ENCODE measurements at regions not wholly inside any gene's neighbourhood (a gene's known extent, or its start where the extent isn't known, plus 50 kb on each side); places are given as distances from the start of the nearest gene placed in this dataset.

DNA sequence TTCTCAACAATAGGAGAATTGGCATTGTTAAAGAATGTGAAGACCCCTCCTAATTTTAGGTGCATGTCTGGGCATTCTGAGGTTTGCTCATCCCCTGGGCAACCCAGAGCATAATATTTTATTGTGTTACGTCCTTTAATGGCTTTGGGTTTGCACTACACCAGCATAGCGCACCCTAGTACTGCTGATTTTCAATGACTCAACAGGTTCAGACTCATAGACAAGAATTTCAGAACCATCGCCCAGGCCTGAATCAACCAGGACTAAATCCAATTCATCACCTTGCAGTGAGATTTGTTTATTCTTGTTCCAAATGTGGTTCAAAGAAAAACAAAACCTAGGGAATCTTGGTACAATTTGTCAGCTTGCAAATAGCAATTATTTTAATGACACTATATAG, 137.8 kb upstream of the PHACTR1 start (continued):
- TF ChIP-seq SIN3A (conservative IDR thresholded peaks at IDR 0.05 in 1 of 2, IDR thresholded peaks at IDR 0.05 in 1 of 2; ENCODE audit: low read depth in 1 of 2, low read length in 2 of 2) (no peak), BRCA1 (IDR thresholded peaks at IDR 0.05; ENCODE audit: low read depth, low read length) (no peak), CHD1 (IDR thresholded peaks at IDR 0.05; ENCODE audit: low read depth, low read length) (no peak), BCL11A (IDR thresholded peaks at IDR 0.05; ENCODE audit: low read depth in 2 of 2, low read length in 2 of 2) (no peak), EZH2 (IDR thresholded peaks at IDR 0.05; ENCODE audit: low read depth, low read length, severe bottlenecking) (no peak)

All from H1 (cell line).